ENCODE measurements at regions not wholly inside any gene's neighbourhood (a gene's known extent, or its start where the extent isn't known, plus 50 kb on each side); places are given as distances from the start of the nearest gene placed in this dataset.

DNA sequence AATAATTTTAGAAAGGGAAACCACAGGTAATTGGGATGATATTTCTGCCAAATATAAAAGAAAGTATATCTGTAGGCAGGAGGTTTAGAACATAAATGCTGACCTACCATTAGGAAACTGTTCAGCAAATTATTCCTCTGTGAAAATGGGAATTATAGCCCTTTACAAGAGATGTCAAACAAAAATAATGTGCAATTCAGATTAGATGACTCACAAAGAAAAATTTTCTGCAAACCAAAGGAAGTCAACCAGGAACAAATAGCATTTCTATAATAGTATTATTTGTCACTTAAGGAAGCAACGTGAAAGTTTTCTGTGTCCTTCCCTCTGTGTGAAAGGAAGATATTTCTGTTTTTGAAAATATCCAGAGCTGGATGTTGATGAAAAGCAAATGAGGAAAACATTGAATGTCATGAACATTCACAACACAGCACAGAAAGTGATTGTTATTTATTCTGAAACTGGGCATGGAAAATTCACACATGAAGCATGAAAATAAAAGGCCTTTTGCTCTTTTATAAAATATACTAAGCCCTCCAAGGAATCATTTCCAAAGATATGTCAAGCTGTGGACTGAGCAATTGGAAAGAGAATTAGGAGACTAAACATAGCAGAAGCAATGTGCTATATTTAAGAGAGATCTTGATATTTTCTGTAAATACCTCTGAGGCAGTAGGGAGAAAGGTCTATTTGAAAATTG, 57.9 kb upstream of the SPHKAP start:
- no peak for DNase-seq (ENCODE audit: low spot score)
